HG03097 (cell line): ENCODE measurements at regions not wholly inside any gene's neighbourhood (a gene's known extent, or its start where the extent isn't known, plus 50 kb on each side); places are given as distances from the start of the nearest gene placed in this dataset.

ENCODE experiments used
- ATAC-seq: cut with Tn5 transposase; IDR thresholded peaks from one replicate; pipeline ENCODE4 v1.9.1; 2021; ENCODE audit not compliant: unreplicated experiment, low FRiP score

DNA sequence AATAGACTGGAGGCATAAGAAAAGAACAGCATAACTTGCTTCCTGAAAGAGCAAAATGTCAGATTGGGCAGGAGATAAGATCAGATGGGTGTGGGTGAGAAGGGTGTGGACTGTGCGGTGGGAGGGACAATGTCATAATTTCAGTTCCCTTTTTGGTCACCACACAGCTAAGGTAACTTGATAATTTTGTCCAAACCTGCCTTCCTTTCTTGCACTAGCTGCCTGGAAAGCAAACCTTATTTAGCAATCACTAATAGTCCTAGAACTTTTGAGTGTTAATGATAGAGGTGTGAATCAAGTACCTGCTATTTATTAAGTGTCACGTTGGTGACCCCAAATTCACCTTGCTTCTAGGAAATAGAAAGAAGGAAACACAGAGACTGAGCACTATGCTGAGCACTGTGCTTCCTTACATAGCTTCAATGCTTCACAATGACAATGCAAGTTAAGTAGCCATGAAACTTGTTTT is 72.4 kb upstream of the SP4 start:
- peak; percentile 83 for ATAC-seq

DNA sequence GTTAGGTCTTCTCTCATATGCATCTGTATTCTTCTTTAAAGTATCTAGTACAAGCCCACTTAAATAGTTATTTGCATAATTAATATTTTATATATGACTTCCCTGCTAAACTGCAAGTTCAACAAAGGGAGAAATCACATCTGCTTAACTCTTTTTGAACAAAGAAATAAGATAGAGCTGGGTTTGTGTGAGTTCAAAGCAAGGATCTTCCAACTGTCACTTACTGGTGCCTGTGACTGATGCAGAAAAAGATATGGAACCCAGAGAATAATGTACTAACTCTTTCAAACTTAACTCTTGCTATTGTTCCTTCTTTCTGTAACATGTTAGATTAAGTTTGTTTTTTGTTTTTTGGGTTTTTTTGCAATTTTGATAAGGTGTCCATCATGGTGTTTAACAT is 71.3 kb upstream of the SP4 start:
- ATAC-seq: no peak

DNA sequence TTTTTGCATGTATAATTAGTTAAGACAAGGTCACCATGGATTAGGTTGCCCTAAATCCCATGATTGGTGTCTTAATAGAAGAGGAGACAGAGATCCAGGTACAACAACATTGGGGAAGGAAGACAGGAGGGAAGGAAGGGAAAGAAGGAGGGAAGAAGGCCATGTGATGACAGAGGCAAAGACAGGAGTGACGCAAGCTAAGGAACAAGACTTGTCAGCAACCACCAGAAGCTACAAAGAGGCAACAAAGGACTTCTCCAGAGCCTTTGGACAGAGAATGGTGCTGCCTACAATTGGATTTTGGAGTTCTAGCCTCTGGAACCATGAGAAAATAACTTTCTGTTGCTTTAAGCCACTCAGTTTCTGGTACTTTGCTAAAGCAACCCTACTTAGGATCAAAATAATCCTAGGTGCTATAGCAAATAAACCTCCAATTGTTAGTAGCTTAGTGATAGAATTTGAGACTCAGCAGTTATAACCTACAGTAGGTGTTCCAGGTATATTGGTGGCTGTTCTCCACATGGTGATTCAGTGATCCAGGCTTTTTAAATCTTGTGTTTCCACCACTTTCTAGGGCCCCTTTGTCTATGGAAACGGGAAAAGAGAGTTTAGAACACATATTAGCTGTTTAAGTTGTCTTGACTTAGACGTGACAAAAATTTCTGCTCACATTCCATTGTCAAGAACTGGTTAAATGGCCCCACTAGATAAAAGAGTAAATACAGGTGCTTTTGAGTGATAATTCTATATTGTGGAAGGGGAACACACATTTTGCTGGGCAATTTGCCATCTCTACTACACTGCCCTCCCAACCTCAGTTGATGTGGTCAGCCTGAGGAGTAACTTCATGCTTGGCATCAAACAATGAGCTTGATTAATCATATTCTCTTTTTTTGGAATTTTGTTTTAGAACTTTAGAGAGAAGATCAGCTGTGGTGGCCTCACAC is 70.5 kb upstream of the SP4 start:
- no peak for ATAC-seq

GRCh38 chr7:21358648-21359047 is 69.2 kb upstream of the SP4 start:
- ATAC-seq: no peak

- ATAC-seq: no peak
Measured at GRCh38 chr7:21359163-21359562, 68.7 kb upstream of the SP4 start.

DNA sequence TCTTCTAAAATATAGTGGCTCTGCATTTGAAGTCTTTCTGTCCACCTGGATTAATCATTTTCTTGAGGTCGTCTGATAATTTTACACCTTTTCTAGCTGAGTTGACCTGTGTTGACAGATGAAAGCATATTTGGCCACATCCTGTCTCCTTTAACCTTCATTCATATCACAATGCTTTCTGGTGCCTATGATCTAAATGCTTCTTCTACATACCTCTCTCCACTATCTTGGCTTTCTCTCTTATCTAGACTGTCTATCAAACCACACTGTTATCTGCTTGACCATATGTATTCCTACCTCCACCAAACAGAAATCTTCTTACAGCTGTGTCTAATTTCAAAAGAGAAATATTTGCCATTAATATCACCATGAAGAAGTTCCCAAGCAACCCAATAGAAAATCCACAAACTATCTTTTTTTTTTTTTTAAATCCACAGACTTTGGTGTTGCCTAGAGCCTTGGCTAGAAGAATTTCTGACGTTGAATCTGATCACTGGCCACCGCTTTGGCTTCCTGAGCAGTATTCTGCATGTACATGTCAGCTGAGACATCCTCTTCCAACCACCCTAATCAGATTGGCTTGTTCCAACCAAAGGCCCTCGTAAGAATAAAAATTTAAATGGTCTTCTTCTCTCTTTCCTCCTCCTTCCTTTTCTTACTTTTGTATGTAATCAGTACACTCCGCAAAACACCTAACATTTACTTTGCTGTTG is 66.3 kb upstream of the SP4 start:
- no peak for ATAC-seq

- ATAC-seq: peak; percentile 46
Measured at GRCh38 chr7:21364801-21365271, 63.0 kb upstream of the SP4 start.

DNA sequence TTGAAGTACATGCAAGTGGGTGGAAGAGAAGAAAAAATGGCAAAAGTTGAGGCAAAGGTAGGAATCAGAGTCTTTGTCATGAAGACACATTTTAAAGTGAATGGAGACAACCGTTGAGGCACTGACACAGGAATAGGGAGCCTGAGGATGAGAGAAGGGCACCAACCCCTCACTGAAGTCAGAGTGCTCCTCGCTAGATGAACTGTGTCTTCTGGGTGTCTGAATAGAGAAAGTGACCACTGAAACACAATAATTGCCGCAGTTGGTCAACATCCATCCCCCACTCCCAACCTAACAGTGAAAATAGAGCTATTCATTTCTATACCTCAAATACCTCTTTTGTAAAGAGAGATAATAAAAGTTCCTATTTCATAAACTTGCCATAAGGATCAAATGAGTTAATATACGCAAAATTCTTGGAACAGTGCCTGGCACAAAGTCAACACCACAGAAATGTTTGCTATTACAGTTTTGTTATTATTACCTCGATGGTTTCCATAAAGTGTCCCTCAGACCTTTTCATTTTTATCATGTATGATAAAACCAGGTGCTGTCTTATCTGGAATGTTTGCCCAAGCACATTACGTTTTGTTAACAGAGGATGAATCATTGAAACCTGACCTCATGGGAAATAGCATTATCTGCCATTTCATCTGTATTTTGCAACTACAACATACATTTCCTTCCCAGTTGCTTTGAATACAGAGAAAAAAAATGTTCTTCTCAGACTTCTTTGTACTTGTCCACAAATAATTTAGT is 61.8 kb upstream of the SP4 start:
- ATAC-seq: no peak

GRCh38 chr7:21367081-21367480 is 60.8 kb upstream of the SP4 start:
- ATAC-seq: no peak

GRCh38 chr7:21367537-21367936 is 60.3 kb upstream of the SP4 start:
- no peak for ATAC-seq

DNA sequence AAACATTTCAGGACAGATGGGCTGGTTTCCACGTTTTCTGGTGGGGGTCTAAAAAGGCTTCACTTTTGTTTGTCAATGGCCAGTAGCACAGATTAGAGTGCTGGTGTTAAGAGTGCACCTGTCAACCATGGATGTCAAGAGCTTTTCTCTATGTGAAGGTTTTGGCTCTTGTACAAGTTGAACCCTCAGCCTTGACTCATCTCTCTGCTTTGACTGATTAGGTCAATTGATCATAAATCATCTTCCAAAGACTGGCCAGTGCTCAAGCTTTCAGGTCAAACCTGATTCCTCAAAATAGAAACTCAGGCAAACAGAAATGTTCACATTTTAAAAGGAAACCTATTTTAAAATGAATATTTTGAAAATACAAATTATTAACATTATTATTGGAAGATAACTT is 59.6 kb upstream of the SP4 start:
- no peak for ATAC-seq

GRCh38 chr7:21370283-21370982 is 57.5 kb upstream of the SP4 start:
- ATAC-seq: no peak

DNA sequence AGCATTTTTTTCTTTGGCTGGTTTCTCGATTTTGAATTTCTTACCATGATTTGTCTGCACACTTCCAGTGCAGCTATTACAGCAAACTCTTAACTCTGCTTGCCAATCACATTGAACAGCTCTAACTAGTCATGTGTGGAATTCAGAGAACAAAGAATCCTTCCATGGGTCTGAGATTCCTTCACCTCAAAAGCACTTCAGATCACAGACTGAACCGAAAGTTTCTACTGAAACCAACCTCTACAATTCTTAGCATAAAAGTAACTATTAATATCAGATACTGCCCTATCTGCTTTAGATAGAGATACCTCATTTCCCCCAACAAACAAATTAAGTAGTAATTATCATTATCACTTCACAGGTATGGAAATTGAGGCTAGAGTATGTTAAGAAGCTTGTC is 56.5 kb upstream of the SP4 start:
- no peak for ATAC-seq

DNA sequence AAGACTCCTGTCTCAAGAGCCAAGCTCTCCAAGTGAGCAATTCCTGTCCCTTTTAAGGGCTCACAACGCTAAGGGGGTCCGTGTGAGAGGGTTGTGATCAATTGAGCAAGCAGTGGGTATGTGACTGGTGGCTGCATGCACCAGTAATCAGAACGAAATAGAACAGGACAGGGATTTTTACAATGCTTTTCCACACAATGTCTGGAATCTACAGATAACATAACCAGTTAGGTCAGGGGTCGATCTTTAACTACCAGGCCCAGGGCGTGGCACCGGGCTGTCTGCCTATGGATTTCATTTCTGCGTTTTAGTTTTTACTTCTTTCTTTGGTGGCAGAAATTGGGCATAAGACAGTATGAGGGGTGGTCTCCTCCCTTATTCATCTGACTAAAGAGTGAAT is 54.9 kb upstream of the SP4 start:
- no peak for ATAC-seq

- no peak for ATAC-seq
Measured at GRCh38 chr7:21374134-21374533, 53.7 kb upstream of the SP4 start.

DNA sequence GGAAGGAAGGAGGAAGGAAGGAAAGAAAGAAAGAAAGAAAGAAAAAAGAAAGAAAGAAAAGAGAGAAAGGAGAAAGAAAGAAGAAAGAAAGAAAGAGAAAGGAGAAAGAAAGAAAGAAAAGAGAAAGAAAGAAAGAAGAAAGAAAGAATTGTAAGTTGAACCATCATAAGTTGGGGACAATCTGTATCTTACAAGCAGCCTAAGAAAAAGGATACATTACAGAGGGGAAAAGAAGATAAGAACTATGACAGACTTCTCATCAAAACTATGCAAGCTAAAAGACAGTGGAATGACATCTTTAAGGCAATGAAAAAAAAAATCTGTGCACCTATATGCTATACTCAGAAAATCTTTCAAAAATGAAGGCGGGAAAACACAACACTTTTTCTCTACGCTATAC is 50.3 kb upstream of the SP4 start:
- no peak for ATAC-seq
